CD4-positive, alpha-beta T cell (primary cell): ENCODE measurements at regions not wholly inside any gene's neighbourhood (a gene's known extent, or its start where the extent isn't known, plus 50 kb on each side); places are given as distances from the start of the nearest gene placed in this dataset.

Experiments used
- ATAC-seq: fragments of 200-7000 bp; cut with Tn5 transposase; one replicate; pipeline ENCODE4 v1.10.0; 2022; ENCODE audit warnings: mild to moderate bottlenecking; ENCODE audit not compliant: poor library complexity
- CTCF ChIA-PET: fragments of 350-600 bp; sonication (Branson Sonifier 250); formaldehyde crosslinking; loops from one replicate; lab custom pipeline; 2021; ENCODE audit warnings: antibody characterized with exemption, inconsistent platforms; lab: Charles Lee
- POLR2A ChIA-PET: fragments of 350-600 bp; sonication (Branson Sonifier 250); formaldehyde crosslinking; loops from one replicate; lab custom pipeline; 2021; ENCODE audit warnings: antibody characterized with exemption, inconsistent platforms; lab: Charles Lee
- DNase-seq, 14 experiments: peaks; one replicate each; pipeline ENCODE4 v3.0.0-alpha.2; 2013 to 2020; ENCODE audit warnings: mixed read lengths in 2 of 14
- H3K27ac ChIP-seq, 2 donors: one replicate each; pipeline versions ENCODE4 v1.5.1 to v1.7.0; 2013; ENCODE audit warnings: low read length in 2 of 2, low read depth in 1 of 2, mild to moderate bottlenecking in 1 of 2
- H3K27me3 ChIP-seq, 2 experiments: 1 replicate in 1 of 2; 2 replicates in 1 of 2; pipeline versions ENCODE4 v1.6.1 to v1.7.0; 2013; ENCODE audit warnings: low read length in 2 of 2, control low read depth in 1 of 2, mild to moderate bottlenecking in 1 of 2, moderate library complexity in 1 of 2; ENCODE audit not compliant: insufficient read depth in 2 of 2, control insufficient read depth in 1 of 2
- H3K36me3 ChIP-seq: one replicate; pipeline ENCODE4 v1.6.1; 2013; ENCODE audit warnings: low read length, control low read depth; ENCODE audit not compliant: insufficient read depth
- H3K4me1 ChIP-seq: one replicate; pipeline ENCODE4 v1.6.1; 2013; ENCODE audit warnings: low read length, control low read depth; ENCODE audit not compliant: insufficient read depth
- H3K4me3 ChIP-seq: one replicate; pipeline ENCODE4 v1.5.1; 2013; ENCODE audit warnings: mild to moderate bottlenecking, low read length, moderate library complexity
- H3K9me3 ChIP-seq, 2 experiments: 1 replicate in 1 of 2; 2 replicates in 1 of 2; pipeline versions ENCODE4 v1.6.1 to v1.7.0; 2013; ENCODE audit warnings: low read length in 2 of 2, mild to moderate bottlenecking in 2 of 2, control low read depth in 1 of 2, moderate library complexity in 1 of 2; ENCODE audit not compliant: control insufficient read depth in 1 of 2, insufficient read depth in 1 of 2
- H3K27ac Mint-ChIP-seq: one replicate; pipeline ENCODE4 v1.8.0; 2020; ENCODE audit warnings: mixed read lengths
- H3K27me3 Mint-ChIP-seq: one replicate; pipeline ENCODE4 v1.8.0; 2021; ENCODE audit warnings: mixed read lengths
- H3K36me3 Mint-ChIP-seq: one replicate; pipeline ENCODE4 v1.8.0; 2021; ENCODE audit warnings: low read depth, mixed read lengths
- H3K4me1 Mint-ChIP-seq: one replicate; pipeline ENCODE4 v1.8.0; 2021; ENCODE audit warnings: low read depth, mixed read lengths
- H3K4me3 Mint-ChIP-seq: one replicate; pipeline ENCODE4 v1.8.0; 2020; ENCODE audit warnings: mild to moderate bottlenecking, mixed read lengths
- H3K9me3 Mint-ChIP-seq: one replicate; pipeline ENCODE4 v1.8.0; 2020; ENCODE audit warnings: mixed read lengths
- intact Hi-C, 2 experiments: fragments of 100-400 bp; cut with DNase I in 1 of 2; cut with micrococcal nuclease in 1 of 2; formaldehyde crosslinking; loops; one replicate each; pipeline versions ENCODE4 v1.15.1 to v1.9.0; 2023 to 2025; cut with DNase I, micrococcal nuclease
- TF ChIP-seq, protein P1 (sequence below): fragments of 200-600 bp; IDR thresholded peaks from one replicate; pipeline ENCODE4 v1.8.0; 2022; ENCODE audit warnings: antibody characterized with exemption, mild to moderate bottlenecking

DNA sequence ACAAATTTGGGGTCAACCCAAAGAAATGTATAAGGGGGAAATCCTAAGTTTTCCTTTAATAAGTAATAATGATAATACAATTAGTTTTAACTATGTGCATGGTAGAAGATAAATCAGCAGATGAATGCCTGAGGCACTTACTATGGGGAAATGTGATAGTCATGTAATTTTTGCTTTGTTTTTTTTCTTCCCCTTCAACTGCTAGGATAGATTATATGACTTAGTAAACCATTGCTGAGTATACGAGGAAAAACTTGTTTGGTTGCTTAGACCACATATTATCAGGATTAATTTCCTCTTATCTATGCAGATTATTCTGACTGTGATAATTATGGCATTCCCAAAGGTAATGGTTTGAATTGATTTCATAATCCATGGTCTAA, 181.1 kb downstream of the TGFB2 start:
- POLR2A ChIA-PET, result no interaction called here
- Mint-ChIP-seq H3K4me3 (no peak overlapping the region), H3K36me3 (no peaks in the 10 kb centered on the region), H3K4me1 (no peaks in the 10 kb centered on the region), H3K9me3 (no peaks in the 10 kb centered on the region), H3K27me3 (peaks cover 5% of the 10 kb centered on the region), H3K27ac (no peak overlapping the region)
- no peak overlapping the region for H3K27ac ChIP-seq
- no peaks in the 10 kb centered on the region for H3K4me1 ChIP-seq
- intact Hi-C loops, result loop anchor here in 1 of 2 experiments (10.0 kb wide), 1 partner anchor 191 kb away; no protein-coding TSS in a partner anchor
- TF ChIP-seq, protein P1, sequence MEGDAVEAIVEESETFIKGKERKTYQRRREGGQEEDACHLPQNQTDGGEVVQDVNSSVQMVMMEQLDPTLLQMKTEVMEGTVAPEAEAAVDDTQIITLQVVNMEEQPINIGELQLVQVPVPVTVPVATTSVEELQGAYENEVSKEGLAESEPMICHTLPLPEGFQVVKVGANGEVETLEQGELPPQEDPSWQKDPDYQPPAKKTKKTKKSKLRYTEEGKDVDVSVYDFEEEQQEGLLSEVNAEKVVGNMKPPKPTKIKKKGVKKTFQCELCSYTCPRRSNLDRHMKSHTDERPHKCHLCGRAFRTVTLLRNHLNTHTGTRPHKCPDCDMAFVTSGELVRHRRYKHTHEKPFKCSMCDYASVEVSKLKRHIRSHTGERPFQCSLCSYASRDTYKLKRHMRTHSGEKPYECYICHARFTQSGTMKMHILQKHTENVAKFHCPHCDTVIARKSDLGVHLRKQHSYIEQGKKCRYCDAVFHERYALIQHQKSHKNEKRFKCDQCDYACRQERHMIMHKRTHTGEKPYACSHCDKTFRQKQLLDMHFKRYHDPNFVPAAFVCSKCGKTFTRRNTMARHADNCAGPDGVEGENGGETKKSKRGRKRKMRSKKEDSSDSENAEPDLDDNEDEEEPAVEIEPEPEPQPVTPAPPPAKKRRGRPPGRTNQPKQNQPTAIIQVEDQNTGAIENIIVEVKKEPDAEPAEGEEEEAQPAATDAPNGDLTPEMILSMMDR, result no peak
- DNase-seq (no peak), ATAC-seq (no peak)
- no peaks in the 10 kb centered on the region for H3K36me3 ChIP-seq
- H3K9me3 ChIP-seq, result no peaks in the 10 kb centered on the region
- no peak overlapping the region for H3K4me3 ChIP-seq
- H3K27me3 ChIP-seq, result no peaks in the 10 kb centered on the region
- CTCF ChIA-PET, result no interaction called here

DNA sequence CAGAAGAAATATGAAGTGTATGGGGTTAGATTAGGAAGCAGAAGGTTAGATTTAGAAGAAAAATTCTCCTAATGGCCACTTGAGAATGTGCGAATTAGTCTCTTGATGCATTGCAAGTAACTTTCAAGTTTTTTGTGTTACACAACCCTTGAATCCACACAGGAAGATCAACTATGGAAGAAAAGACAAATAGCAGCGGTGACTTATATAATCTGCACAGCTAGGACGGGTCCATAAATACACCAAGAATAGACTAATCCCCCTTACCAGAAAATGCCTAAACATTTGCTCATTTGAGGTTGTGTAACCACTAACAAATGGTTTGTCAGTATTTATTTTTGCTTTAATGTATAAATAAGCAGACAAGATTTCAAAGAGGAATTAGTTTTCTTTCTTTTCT, 182.6 kb downstream of the TGFB2 start:
- TF ChIP-seq, protein P1, result no peak
- H3K27me3 ChIP-seq, result no peaks in the 10 kb centered on the region
- H3K9me3 Mint-ChIP-seq, result no peaks in the 10 kb centered on the region

DNA sequence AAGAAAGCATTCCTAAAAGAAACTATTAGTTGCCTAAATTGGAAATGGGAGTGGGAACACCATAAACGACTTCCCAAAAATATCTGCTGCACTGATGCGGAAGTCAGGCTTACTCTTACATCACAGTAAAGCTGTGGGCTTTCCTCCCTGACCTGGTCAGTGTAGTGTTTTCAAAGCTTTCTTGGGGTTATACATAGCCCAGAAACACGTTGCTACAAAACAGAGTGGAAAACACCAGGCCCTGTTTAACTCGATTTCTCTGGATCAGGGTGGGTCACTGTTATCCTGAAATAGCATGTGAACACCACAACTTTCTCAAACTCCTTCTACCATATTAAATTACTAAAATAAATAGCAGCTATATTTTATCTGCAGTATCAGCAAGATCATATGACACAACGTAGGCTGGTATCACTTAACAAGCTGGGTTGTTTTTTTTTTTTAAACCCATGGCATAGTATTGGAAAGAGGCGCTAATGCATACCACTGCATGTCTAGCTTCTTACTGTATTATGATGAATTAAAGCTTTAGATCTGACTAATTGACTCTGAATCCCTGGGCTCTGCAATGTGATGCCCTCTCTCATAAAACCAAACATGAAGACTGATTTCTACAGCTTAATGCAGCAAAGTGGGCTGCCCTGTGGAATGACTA, 184.6 kb downstream of the TGFB2 start:
- intact Hi-C loops, result loop anchor here in 1 of 2 experiments (10.0 kb wide), 1 partner anchor 195 kb away; no protein-coding TSS in a partner anchor
- TF ChIP-seq, protein P1, result no peak
- Histone ChIP-seq H3K36me3 (no peaks in the 10 kb centered on the region), H3K4me3 (no peak overlapping the region), H3K9me3 (no peaks in the 10 kb centered on the region), H3K4me1 (no peaks in the 10 kb centered on the region), H3K27me3 (no peaks in the 10 kb centered on the region), H3K27ac (no peak overlapping the region)
- ATAC-seq (no peak), DNase-seq (no peak)
- Mint-ChIP-seq H3K27me3 (peaks cover 9% of the 10 kb centered on the region), H3K36me3 (no peaks in the 10 kb centered on the region), H3K9me3 (peaks cover 5% of the 10 kb centered on the region), H3K27ac (no peak overlapping the region), H3K4me3 (no peak overlapping the region), H3K4me1 (no peaks in the 10 kb centered on the region)
- CTCF ChIA-PET, result interaction anchor here (1.0 kb wide), 1 partner anchor 9 kb away, joined by 3 read pairs; no protein-coding TSS in a partner anchor
- POLR2A ChIA-PET, result no interaction called here

More for the DNA sequence above, 182.6 kb downstream of the TGFB2 start:
- no peak overlapping the region for H3K27ac ChIP-seq
- no peaks in the 10 kb centered on the region for H3K4me1 ChIP-seq
- Mint-ChIP-seq H3K4me3 (no peak overlapping the region), H3K27ac (no peak overlapping the region), H3K36me3 (no peaks in the 10 kb centered on the region), H3K4me1 (no peaks in the 10 kb centered on the region), H3K27me3 (peaks cover 5% of the 10 kb centered on the region)
- no peaks in the 10 kb centered on the region for H3K9me3 ChIP-seq
- no peaks in the 10 kb centered on the region for H3K36me3 ChIP-seq
- no peak for ATAC-seq
- intact Hi-C loops, result loop anchor here in 1 of 2 experiments (10.0 kb wide), 1 partner anchor 193 kb away; no protein-coding TSS in a partner anchor
- POLR2A ChIA-PET, result no interaction called here
- CTCF ChIA-PET, result no interaction called here
- H3K4me3 ChIP-seq, result no peak overlapping the region
- no peak for DNase-seq
